ENCODE measurements at regions not wholly inside any gene's neighbourhood (a gene's known extent, or its start where the extent isn't known, plus 50 kb on each side); places are given as distances from the start of the nearest gene placed in this dataset.
A peak's percentile ranks its signal among the peaks of the same experiment; 100 is the strongest.
"Not testable (repeated sequence)": the region's sequence is repeated elsewhere in the genome, so short reads cannot be mapped to it uniquely, and the experiment has no call there.

GRCh38 chr3:162702768-162703385 is 1206.3 kb downstream of the OTOL1 start:
- in situ Hi-C loops (cut with HindIII; ENCODE audit: low sequenced_read_pairs): no loop called here
- H3K4me3 ChIP-seq (ENCODE audit: low read depth, low read length): no peak overlapping the region
- TF ChIP-seq CTCF (IDR thresholded peaks at IDR 0.05; ENCODE audit: low read depth, low read length, missing control alignments): no peak
- DNase-seq (ENCODE audit: low read depth): no peak

GRCh38 chr3:162704238-162704637 is 1207.6 kb downstream of the OTOL1 start:
- no peak overlapping the region for H3K4me3 ChIP-seq (ENCODE audit: low read depth, low read length)
- TF ChIP-seq CTCF (IDR thresholded peaks at IDR 0.05; ENCODE audit: low read depth, low read length, missing control alignments): no peak
- no peak for DNase-seq (ENCODE audit: low read depth)
- in situ Hi-C loops (cut with HindIII; ENCODE audit: low sequenced_read_pairs): no loop called here

- in situ Hi-C loops (cut with HindIII; ENCODE audit: low sequenced_read_pairs): no loop called here
- no peak for DNase-seq (ENCODE audit: low read depth)
- H3K4me3 ChIP-seq (ENCODE audit: low read depth, low read length): no peak overlapping the region
- TF ChIP-seq CTCF (IDR thresholded peaks at IDR 0.05; ENCODE audit: low read depth, low read length, missing control alignments): no peak
These were observed 1208.3 kb downstream of the OTOL1 start for GRCh38 chr3:162704799-162705385.

- DNase-seq (ENCODE audit: low read depth); H3K4me3 ChIP-seq (ENCODE audit: low read depth, low read length); in situ Hi-C loops (cut with HindIII; ENCODE audit: low sequenced_read_pairs): not testable (repeated sequence)
These were observed 1211.8 kb downstream of the OTOL1 start for GRCh38 chr3:162708394-162708793.

- H3K4me3 ChIP-seq (ENCODE audit: low read depth, low read length); in situ Hi-C loops (cut with HindIII; ENCODE audit: low sequenced_read_pairs): not testable (repeated sequence)
- peak; percentile 3 for DNase-seq (ENCODE audit: low read depth)
These were observed 1212.5 kb downstream of the OTOL1 start for GRCh38 chr3:162708942-162709706.

- in situ Hi-C loops (cut with HindIII; ENCODE audit: low sequenced_read_pairs): no loop called here
- DNase-seq (ENCODE audit: low read depth): no peak
- H3K4me3 ChIP-seq (ENCODE audit: low read depth, low read length): no peak overlapping the region
- no peak for TF ChIP-seq CTCF (IDR thresholded peaks at IDR 0.05; ENCODE audit: low read depth, low read length, missing control alignments)
These were observed 1213.9 kb downstream of the OTOL1 start for GRCh38 chr3:162710332-162711112.

GRCh38 chr3:162717074-162717473 is 1220.5 kb downstream of the OTOL1 start:
- DNase-seq (ENCODE audit: low read depth); in situ Hi-C loops (cut with HindIII; ENCODE audit: low sequenced_read_pairs): not testable (repeated sequence)

More at GRCh38 chr3:162717074-162717473, 1220.5 kb downstream of the OTOL1 start:
- H3K4me3 ChIP-seq (ENCODE audit: low read depth, low read length): not testable (repeated sequence)
